ENCODE measurements at regions not wholly inside any gene's neighbourhood (a gene's known extent, or its start where the extent isn't known, plus 50 kb on each side); places are given as distances from the start of the nearest gene placed in this dataset.

DNA sequence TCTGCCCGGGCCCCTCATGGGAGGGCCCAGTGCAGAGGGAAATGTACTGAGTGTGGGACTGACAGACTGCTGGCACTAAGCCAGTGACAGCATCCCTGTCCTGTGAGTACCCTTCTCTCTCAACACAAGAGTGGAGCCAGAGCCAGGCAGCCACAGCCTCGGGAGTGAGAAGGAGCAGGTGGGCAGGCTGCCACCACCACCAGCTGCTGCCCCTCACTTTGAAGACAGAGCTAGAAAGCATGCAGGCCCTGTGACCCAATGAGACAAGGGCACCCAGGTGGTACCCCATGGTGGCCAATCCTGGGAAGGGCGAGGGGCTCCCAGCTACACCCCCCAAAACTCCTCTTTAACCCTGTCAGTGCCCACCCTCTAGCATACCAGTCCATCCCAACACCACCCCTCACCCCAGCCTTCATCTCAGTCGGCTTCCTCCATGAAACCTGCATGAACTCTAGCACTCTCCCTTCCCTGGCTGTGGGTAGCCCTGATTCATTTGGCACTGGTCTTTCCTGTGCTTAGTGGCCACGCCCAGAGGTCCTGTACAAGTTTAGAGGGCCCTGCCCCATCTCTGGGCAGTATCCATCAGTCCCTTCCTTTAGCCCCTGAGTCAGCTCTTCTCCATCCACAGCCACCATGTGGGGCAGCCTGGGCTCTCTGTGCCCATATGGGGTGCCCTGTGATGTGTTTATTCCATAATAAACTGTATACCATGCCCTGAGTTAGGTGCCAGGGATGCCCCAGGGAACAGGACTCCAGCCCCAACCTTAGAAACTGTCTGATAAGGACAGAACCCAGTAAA, 207.0 kb upstream of the ZMIZ1 start:
- no peak for DNase-seq (ENCODE audit: low spot score)
- Histone ChIP-seq H3K36me3 (ENCODE audit: insufficient read depth, low read length, poor library complexity, severe bottlenecking) (no peaks in the 10 kb centered on the region), H3K27ac (ENCODE audit: low read depth, low read length, poor library complexity, severe bottlenecking) (no peak overlapping the region), H3K4me1 (ENCODE audit: insufficient read depth, low read length, poor library complexity, severe bottlenecking) (no peaks in the 10 kb centered on the region), H3K9me3 (ENCODE audit: low read depth, low read length, poor library complexity, severe bottlenecking) (no peaks in the 10 kb centered on the region), H3K4me3 (ENCODE audit: low read depth, low read length, poor library complexity, severe bottlenecking) (no peak overlapping the region), H3K27me3 (replicated peaks; ENCODE audit: insufficient read depth, low read depth, low read length, poor library complexity) (peaks cover 4% of the 10 kb centered on the region)
- intact Hi-C loops (cut with micrococcal nuclease; ENCODE audit: unreplicated experiment): no loop called here
- ChIA-PET POLR2A (ENCODE audit: low non-redundant PET) (no interaction called here), CTCF (no interaction called here)
- BruUV-seq (replicated peaks): no TSS peak
- TF ChIP-seq EZH2 (IDR thresholded peaks at IDR 0.05; ENCODE audit: borderline replicate concordance, low read depth, low read length, poor library complexity, severe bottlenecking): no peak
- TF ChIP-seq, protein P1, sequence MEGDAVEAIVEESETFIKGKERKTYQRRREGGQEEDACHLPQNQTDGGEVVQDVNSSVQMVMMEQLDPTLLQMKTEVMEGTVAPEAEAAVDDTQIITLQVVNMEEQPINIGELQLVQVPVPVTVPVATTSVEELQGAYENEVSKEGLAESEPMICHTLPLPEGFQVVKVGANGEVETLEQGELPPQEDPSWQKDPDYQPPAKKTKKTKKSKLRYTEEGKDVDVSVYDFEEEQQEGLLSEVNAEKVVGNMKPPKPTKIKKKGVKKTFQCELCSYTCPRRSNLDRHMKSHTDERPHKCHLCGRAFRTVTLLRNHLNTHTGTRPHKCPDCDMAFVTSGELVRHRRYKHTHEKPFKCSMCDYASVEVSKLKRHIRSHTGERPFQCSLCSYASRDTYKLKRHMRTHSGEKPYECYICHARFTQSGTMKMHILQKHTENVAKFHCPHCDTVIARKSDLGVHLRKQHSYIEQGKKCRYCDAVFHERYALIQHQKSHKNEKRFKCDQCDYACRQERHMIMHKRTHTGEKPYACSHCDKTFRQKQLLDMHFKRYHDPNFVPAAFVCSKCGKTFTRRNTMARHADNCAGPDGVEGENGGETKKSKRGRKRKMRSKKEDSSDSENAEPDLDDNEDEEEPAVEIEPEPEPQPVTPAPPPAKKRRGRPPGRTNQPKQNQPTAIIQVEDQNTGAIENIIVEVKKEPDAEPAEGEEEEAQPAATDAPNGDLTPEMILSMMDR (conservative IDR thresholded peaks at IDR 0.05; ENCODE audit: low read depth, low read length): no peak

DNA sequence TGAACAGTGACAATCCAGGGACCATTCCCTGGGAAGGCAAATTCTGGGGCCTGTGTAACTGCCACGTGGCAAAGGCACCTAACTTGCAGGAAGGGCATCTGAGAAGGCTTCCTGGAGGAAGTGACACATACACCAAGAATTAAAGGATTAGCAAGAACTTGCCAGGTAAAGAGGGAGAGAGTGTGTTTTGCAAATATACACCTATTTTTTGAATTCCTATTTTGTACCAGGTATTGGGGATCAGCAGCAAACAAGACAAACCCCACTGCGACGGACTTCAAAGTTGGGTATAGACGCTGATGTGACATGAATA, 206.5 kb upstream of the ZMIZ1 start:
- TF ChIP-seq EZH2 (IDR thresholded peaks at IDR 0.05; ENCODE audit: borderline replicate concordance, low read depth, low read length, poor library complexity, severe bottlenecking): no peak
- TF ChIP-seq, protein P1 (conservative IDR thresholded peaks at IDR 0.05; ENCODE audit: low read depth, low read length): no peak
- Histone ChIP-seq H3K36me3 (ENCODE audit: insufficient read depth, low read length, poor library complexity, severe bottlenecking) (no peaks in the 10 kb centered on the region), H3K27ac (ENCODE audit: low read depth, low read length, poor library complexity, severe bottlenecking) (no peak overlapping the region), H3K9me3 (ENCODE audit: low read depth, low read length, poor library complexity, severe bottlenecking) (no peaks in the 10 kb centered on the region), H3K4me1 (ENCODE audit: insufficient read depth, low read length, poor library complexity, severe bottlenecking) (no peaks in the 10 kb centered on the region), H3K4me3 (ENCODE audit: low read depth, low read length, poor library complexity, severe bottlenecking) (no peak overlapping the region), H3K27me3 (replicated peaks; ENCODE audit: insufficient read depth, low read depth, low read length, poor library complexity) (peaks cover 4% of the 10 kb centered on the region)
- intact Hi-C loops (cut with micrococcal nuclease; ENCODE audit: unreplicated experiment): no loop called here
- BruUV-seq (replicated peaks): no TSS peak
- ChIA-PET CTCF (no interaction called here), POLR2A (ENCODE audit: low non-redundant PET) (no interaction called here)
- no peak for DNase-seq (ENCODE audit: low spot score)

DNA sequence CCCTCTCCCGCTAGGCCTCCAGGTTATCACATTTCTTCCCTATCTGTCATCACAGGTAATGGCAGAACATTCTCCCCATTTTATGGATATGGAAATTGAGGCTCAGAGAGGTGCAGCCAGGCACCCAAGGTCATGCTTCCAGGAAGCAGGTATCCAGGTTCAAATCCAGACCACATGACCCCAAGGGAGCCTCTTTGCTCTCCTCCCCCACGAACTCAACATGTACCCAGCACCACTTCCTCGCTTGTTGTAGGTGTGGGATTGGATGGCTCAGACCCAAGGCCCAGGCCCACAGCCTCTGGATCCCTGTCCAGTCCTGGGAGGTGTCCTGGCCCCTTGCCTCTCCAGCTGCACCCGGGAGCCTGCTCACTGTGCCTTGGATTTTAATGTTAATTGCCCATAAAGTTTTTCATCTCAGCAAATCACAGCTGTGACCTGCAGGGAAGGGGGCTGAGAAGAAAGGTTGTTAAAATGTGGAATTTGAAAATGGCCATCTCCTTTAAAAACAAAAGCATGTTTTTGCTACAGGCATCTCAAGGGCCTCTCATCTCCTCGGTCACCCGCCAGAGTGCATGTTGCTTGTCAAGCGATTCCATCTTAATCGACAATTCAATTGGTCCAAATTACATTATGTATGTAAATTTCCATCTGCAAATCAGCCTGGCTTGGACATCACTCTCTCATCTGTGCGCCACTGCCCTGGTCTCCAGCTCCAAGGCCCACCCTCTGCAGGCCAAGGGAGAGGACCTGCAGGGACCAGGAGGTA, 205.4 kb upstream of the ZMIZ1 start:
- Histone ChIP-seq H3K27ac (ENCODE audit: low read depth, low read length, poor library complexity, severe bottlenecking) (no peak overlapping the region), H3K4me1 (ENCODE audit: insufficient read depth, low read length, poor library complexity, severe bottlenecking) (no peaks in the 10 kb centered on the region), H3K36me3 (ENCODE audit: insufficient read depth, low read length, poor library complexity, severe bottlenecking) (no peaks in the 10 kb centered on the region), H3K9me3 (ENCODE audit: low read depth, low read length, poor library complexity, severe bottlenecking) (no peaks in the 10 kb centered on the region), H3K27me3 (replicated peaks; ENCODE audit: insufficient read depth, low read depth, low read length, poor library complexity) (peaks cover 4% of the 10 kb centered on the region), H3K4me3 (ENCODE audit: low read depth, low read length, poor library complexity, severe bottlenecking) (no peak overlapping the region)
- BruUV-seq (replicated peaks): no TSS peak
- no peak for DNase-seq (ENCODE audit: low spot score)
- intact Hi-C loops (cut with micrococcal nuclease; ENCODE audit: unreplicated experiment): no loop called here
- CTCF ChIA-PET: no interaction called here
- no peak for TF ChIP-seq EZH2 (IDR thresholded peaks at IDR 0.05; ENCODE audit: borderline replicate concordance, low read depth, low read length, poor library complexity, severe bottlenecking)
- TF ChIP-seq, protein P1 (conservative IDR thresholded peaks at IDR 0.05; ENCODE audit: low read depth, low read length): no peak
- POLR2A ChIA-PET (ENCODE audit: low non-redundant PET): no interaction called here
